Thymus (tissue), 11 donors: ENCODE measurements at regions not wholly inside any gene's neighbourhood (a gene's known extent, or its start where the extent isn't known, plus 50 kb on each side); places are given as distances from the start of the nearest gene placed in this dataset.

Experiments
- DNase-seq, 9 donors: peaks; one replicate each; pipeline ENCODE4 v3.0.0-alpha.2; 2013; ENCODE audit warnings: low spot score in 9 of 9, low read depth in 6 of 9, missing footprints in 1 of 9
- H3K27ac ChIP-seq, 2 donors: one replicate each; pipeline ENCODE4 v1.5.1; 2013; ENCODE audit warnings: control low read depth in 1 of 2, low read depth in 1 of 2, low read length in 1 of 2, mild to moderate bottlenecking in 1 of 2, moderate library complexity in 1 of 2
- H3K27me3 ChIP-seq, 2 donors: one replicate each; pipeline ENCODE4 v1.5.1; 2013; ENCODE audit warnings: low read length in 1 of 2; ENCODE audit not compliant: control insufficient read depth in 2 of 2, insufficient read depth in 1 of 2
- H3K36me3 ChIP-seq, 2 donors: one replicate each; pipeline ENCODE4 v1.5.1; 2013; ENCODE audit warnings: low read length in 1 of 2, mild to moderate bottlenecking in 1 of 2, moderate library complexity in 1 of 2; ENCODE audit not compliant: control insufficient read depth in 2 of 2, insufficient read depth in 2 of 2
- H3K4me1 ChIP-seq, 2 donors: one replicate each; pipeline ENCODE4 v1.5.1; 2013; ENCODE audit warnings: low read length in 2 of 2; ENCODE audit not compliant: control insufficient read depth in 2 of 2, insufficient read depth in 2 of 2
- H3K4me3 ChIP-seq, 2 donors: one replicate each; pipeline ENCODE4 v1.5.1; 2013; ENCODE audit warnings: low read length in 2 of 2, control low read depth in 1 of 2, mild to moderate bottlenecking in 1 of 2
- H3K9me3 ChIP-seq, 2 donors: one replicate each; pipeline ENCODE4 v1.5.1; 2013; ENCODE audit warnings: low read length in 1 of 2, mild to moderate bottlenecking in 1 of 2; ENCODE audit not compliant: control insufficient read depth in 2 of 2, insufficient read depth in 1 of 2
- WGBS: extraction: QIAGEN DNeasy Blood & Tissue Kit; methylation state at CpG from one replicate; pipeline ENCODE4 v1.1.7; 2013; 5-methylcytosine and 5-hydroxymethylcytosine counted together
- donor health status: healthy.

DNA sequence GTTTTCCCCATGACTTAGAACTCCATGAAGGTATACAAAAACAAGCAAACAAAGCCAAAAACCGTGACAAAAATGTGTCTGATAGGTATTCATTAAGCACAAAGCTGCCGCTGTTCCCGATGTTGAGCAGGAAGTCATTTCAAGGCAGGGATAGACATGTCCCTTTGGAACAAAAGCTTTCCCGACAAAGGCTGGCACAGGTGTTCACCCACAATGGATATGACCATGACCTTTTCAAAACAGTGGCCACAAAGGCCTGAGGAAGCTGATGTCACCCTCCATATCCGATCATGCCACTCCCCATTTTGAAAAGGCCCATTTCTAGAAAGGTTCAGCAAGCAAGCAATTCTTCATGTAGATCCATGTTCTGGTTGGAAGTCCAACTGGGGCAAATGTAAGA, 279.1 kb downstream of the BTG1 start:
- no peak overlapping the region for H3K4me3 ChIP-seq
- WGBS: 97% methylated on average over 5 of the region's 5 CpGs
- no peak overlapping the region for H3K27ac ChIP-seq
- H3K4me1 ChIP-seq: peaks cover 13 to 18% of the 10 kb centered on the region in 2 donors
- DNase-seq: no peak
- H3K27me3 ChIP-seq: no peaks in the 10 kb centered on the region
- no peaks in the 10 kb centered on the region for H3K36me3 ChIP-seq
- peaks cover 0 to 6% of the 10 kb centered on the region in 2 donors for H3K9me3 ChIP-seq

DNA sequence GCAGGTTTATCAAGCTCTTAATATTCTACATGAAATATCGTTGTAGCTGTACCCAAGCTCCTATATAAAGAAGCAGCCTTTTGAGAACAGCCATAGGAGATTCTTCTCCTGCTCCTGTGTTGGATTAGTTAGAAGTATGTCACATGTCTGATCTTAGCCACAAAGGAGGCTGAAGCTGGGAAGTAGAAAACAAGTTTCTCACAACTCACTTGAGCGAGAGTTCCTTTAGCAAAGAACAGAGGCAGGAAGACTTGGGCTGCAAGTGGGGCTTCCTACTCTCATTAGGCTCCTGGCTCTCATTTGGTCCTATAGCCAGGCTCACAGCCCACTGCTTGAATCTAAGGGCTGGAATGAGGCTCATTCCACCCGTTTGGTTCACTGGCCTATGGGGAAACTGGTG, 281.9 kb downstream of the BTG1 start:
- H3K27ac ChIP-seq: peak overlapping the region in 1 of 2 donors; percentile 59
- peaks cover 7% of the 10 kb centered on the region in 2 donors for H3K4me1 ChIP-seq
- no peak overlapping the region for H3K4me3 ChIP-seq
- 91% methylated on average over 3 of the region's 3 CpGs for WGBS
- H3K9me3 ChIP-seq: no peaks in the 10 kb centered on the region
- DNase-seq: peak in 1 of 9 donors; percentile 56
- no peaks in the 10 kb centered on the region for H3K36me3 ChIP-seq
- no peaks in the 10 kb centered on the region for H3K27me3 ChIP-seq

DNA sequence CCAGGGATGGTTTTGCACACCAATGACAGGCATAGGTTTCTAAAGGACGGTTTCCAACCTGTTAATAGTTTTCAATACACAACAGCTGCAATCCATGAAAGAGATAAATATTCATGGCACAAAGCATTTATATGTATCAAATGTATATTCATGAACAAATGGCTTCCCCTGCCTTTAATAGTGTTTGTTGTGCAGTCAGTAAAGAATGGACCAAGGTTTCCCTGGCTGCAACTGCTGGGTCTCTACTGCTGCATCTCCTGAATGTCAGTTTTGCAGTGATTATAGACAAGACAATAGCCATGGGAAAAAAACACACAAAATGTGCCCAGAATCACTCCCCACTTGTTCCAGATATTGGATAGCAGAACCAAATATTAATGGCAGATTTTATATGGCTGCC, 284.1 kb downstream of the BTG1 start:
- H3K27me3 ChIP-seq: no peaks in the 10 kb centered on the region
- no peak for DNase-seq
- no peaks in the 10 kb centered on the region for H3K36me3 ChIP-seq
- peaks cover 7% of the 10 kb centered on the region in 2 donors for H3K4me1 ChIP-seq
- no peaks in the 10 kb centered on the region for H3K9me3 ChIP-seq
- H3K4me3 ChIP-seq: no peak overlapping the region
- WGBS: 77% methylated on average over 1 of the region's 1 CpG
- H3K27ac ChIP-seq: no peak overlapping the region

DNA sequence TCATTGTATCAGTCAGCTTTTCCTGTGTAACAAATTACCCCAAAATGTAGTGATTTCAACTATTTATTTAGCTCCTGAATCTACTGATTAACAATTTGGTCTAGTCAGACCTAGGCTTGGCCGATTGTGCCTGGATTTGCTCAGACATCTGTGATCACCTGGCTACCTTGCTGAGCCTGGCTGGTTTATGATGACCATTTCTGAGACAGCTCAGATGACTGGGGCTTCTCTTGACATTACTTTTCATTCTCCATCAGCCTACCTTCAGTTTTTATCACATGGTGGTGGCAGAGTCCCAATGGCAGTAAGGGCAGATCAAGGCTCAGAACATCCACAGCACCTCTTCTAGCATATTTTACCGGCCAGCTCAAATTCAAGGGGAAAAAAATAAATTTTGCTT, 286.3 kb downstream of the BTG1 start:
- 96% methylated on average over 2 of the region's 2 CpGs for WGBS
- no peak for DNase-seq
- peaks cover 7% of the 10 kb centered on the region in 2 donors for H3K4me1 ChIP-seq

DNA sequence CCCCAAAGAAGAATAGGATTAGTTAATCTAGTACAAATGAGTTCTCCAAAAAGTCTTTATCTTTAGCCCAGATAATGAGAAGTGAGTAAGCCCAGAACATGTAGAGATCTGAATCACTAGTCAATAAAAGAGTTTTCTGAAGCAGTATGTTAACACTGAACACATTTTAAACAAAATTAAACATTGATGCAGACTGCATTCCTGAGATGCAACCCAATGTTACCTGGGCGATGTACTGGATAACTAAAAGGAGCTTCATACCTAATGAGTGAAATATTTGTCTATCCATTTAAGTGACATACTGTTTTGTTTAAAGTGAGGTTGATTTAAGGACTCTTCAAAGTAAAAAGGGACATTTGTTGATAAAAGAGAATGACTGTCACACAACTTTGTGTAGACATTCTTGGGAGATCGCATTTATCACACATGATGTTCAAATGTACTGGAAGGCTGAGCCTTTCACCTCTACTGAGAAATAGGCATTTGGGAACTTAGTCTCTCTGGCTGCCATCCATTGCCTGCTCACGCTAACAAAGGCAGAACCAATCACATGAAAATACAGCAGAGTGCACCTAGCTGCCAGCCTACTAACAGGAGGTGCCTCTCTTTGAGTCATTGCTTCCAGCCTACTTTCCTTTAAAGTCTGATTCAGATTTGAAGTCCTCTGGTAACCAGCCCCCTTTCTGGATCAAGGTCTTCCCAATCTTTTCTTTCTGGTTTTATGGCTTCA, 287.7 kb downstream of the BTG1 start:
- Histone ChIP-seq H3K4me1 (no peaks in the 10 kb centered on the region), H3K27me3 (no peaks in the 10 kb centered on the region), H3K36me3 (no peaks in the 10 kb centered on the region), H3K27ac (no peak overlapping the region), H3K4me3 (no peak overlapping the region), H3K9me3 (no peaks in the 10 kb centered on the region)
- 97% methylated on average over 3 of the region's 3 CpGs for WGBS
- no peak for DNase-seq

More for the DNA sequence above, 286.3 kb downstream of the BTG1 start:
- Histone ChIP-seq H3K36me3 (no peaks in the 10 kb centered on the region), H3K4me3 (no peak overlapping the region), H3K27me3 (no peaks in the 10 kb centered on the region), H3K27ac (no peak overlapping the region), H3K9me3 (no peaks in the 10 kb centered on the region)

DNA sequence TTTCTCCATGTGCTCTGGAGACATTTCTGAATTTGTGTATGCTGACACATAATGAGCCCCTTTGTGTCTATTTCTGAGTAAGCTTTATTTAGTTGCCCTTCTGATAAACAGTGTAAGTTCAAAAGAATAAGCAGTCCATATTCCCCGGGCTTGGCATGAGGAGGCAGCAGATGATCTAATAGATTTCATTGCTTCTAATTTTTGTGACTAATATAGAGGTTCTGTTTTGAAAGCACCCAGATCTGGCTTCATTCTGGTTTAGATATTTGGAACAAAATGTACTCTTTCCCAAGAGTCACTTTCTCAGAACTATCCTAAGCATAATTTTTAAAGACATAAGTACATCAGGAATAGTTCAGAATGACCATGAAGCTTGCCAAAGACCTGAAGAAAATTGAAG, 290.9 kb downstream of the BTG1 start:
- no peaks in the 10 kb centered on the region for H3K4me1 ChIP-seq
- H3K27me3 ChIP-seq: no peaks in the 10 kb centered on the region
- no peak overlapping the region for H3K27ac ChIP-seq
- WGBS: 91% methylated on average over 1 of the region's 1 CpG
- H3K9me3 ChIP-seq: no peaks in the 10 kb centered on the region
- no peaks in the 10 kb centered on the region for H3K36me3 ChIP-seq
- DNase-seq: no peak
- H3K4me3 ChIP-seq: no peak overlapping the region

DNA sequence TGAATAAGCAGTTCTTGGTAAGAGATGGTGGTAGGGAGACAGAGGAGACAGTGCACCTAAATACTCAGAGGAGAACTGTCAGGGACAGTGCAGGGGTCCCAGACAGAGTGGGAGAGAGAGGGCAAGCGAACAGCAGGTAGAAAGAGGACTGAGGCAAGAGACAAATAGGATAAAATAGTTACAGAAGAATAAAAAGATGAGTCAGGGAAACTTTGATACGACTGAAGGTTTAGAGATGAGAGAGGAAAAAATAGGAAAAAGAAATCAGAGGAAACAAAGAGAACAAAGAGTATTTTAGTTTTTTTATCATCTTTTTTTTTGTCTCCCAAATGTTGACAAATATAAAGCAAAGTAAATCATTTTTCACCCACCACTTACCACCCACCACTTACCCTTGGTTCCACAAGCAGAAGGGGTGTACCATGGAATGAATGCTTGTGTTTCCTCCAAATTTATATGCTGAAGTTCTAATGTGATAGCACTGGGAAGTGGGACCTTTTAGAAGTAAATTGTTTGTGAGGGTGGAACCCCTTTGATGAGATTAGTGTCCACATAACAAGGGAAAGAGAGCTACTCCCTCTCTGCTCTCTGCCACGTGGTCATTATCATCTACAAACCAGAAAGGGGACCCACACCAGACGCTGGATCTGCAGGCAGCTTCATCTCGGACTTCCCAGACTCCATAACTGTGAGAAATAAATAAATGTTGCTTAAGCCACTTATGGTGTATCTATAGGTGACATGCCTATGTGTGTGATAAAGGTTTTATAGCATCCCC, 292.1 kb downstream of the BTG1 start:
- DNase-seq: no peak
- no peaks in the 10 kb centered on the region for H3K9me3 ChIP-seq
- no peaks in the 10 kb centered on the region for H3K4me1 ChIP-seq
- WGBS: 96% methylated on average over 5 of the region's 5 CpGs
- H3K27me3 ChIP-seq: no peaks in the 10 kb centered on the region
- H3K4me3 ChIP-seq: no peak overlapping the region
- H3K36me3 ChIP-seq: no peaks in the 10 kb centered on the region
- no peak overlapping the region for H3K27ac ChIP-seq

DNA sequence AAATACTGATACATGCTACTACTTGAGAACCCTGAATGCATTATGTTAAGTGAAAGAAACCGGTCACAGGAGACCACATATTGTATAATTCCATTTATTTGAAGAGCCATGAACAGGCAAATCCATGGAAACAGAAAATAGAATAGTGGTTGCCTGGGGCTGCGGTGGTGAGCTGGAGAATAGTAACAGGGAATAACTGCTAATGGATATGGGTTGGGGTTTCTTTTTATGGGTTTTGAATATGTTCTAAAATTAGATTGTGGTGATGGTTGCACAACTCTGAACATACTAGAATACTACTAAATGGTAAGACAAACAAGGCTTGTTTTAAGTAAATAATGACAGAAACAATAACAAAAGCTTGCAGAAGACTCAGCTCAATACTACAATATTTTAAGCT, 293.0 kb downstream of the BTG1 start:
- H3K27me3 ChIP-seq: no peaks in the 10 kb centered on the region
- H3K36me3 ChIP-seq: no peaks in the 10 kb centered on the region
- no peaks in the 10 kb centered on the region for H3K9me3 ChIP-seq
- 98% methylated on average over 2 of the region's 2 CpGs for WGBS
- no peak for DNase-seq
- H3K4me1 ChIP-seq: no peaks in the 10 kb centered on the region
- no peak overlapping the region for H3K4me3 ChIP-seq
- no peak overlapping the region for H3K27ac ChIP-seq

DNA sequence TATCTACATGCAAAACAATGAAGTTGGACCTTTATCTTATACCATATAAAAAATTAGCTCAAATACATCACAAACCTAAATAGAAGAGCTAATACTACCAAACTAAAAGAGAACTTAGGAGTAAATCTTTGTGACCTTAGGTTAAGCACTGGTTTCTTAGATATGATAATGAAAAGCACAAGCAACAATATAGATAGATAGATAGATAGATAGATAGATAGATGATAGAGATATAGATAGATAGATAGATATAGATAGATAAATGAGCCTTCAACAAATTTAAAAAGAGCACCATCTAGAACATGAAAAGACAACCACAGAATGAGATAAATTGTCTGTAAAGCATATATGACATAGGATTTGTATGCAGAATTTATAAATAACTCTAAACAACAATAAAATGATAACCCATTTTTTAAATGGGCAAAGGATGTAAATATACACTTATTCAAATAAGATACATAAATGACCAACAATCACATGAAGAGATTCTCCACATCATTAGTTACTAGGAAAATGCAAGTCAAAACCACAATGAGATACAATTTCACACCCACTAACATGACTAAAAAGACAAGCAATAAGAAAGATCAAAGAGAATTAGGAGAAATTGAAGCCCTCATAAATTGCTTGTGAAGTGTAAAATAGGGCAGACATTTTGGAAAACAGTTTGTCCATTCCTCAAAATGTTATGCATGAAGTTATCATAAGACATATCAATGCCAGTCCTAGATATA, 293.7 kb downstream of the BTG1 start:
- H3K36me3 ChIP-seq: no peaks in the 10 kb centered on the region
- no peaks in the 10 kb centered on the region for H3K27me3 ChIP-seq
- DNase-seq: no peak
- no peaks in the 10 kb centered on the region for H3K4me1 ChIP-seq
- no peak overlapping the region for H3K4me3 ChIP-seq
- no peak overlapping the region for H3K27ac ChIP-seq
- no peaks in the 10 kb centered on the region for H3K9me3 ChIP-seq
